T1000 (cell line): ENCODE measurements at regions not wholly inside any gene's neighbourhood (a gene's known extent, or its start where the extent isn't known, plus 50 kb on each side); places are given as distances from the start of the nearest gene placed in this dataset.

Source experiments
- DNase-seq: peaks from one replicate; lab custom pipeline; 2025; ENCODE audit warnings: mixed read lengths; lab: John Stamatoyannopoulos, UW

DNA sequence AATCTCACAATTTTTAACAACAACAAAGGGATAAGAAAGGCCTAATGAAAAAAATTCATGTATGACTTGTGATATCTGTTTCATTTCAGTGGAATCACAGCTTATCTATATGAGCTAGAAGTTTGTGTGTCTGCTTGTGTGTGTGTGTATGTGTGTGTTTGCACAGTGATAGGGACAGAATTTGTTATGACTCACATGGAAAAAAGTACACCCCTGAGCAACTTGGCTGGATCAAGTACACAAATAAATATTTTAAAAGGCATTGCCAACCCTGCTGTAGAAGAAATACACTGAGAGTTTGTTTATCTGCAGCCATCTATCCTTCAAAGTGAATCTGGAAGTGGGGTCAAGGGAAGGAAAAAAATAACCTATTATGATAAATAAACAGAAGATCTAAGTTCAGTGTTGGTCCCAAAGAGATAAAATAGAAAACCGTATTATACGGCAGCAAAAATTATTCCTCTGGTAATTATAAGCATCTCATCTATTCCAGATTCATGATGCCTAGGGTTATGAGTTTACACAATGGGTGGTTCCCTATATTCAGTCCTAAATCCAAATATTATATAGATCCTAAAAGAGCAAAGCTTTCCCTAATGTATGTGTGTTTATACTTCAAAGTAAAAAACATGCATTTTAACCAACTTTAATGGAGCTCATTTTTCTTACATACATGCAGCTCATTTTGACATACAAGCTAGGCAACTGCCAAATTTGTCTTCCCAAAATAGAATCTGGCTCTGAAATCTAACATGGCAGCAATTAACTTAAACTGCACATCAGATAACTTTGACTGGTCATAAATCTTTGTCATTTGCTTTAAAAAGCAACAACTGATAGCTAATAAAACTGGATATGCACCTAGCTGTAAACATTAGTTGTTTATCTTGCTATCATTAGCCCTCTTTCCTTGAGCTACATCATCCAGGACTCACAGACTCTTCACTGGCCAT is 420.6 kb downstream of the IRS1 start:
- no peak for DNase-seq

DNA sequence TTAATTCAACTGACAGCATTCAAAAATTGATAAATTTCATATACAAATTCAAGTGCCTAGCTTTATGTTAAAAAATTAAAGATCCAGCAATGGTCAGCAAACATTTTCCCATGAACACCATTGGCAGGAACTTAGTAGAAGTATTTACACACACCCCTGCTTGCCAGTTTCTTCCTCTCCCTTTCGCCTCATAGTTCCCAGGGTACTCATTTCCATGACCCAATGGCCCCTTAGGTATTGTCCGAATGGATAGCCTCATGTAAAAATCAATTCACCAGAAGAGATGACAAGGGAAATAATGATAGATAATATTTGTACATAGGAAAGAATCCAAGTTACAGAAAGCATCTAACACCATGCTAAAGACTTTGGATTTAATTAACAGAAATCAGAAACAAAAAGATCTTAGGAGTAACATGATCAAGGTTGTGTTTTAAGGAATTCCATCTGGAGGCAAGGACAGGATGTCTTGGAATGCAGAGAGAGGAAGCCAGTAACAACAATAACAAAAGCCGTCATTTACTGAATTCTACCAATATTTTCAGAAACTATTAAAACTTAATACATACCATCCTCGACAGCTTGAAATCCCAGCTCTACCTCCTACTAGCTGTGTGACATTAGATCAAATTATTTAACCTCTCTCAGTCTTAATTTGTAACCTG is 423.0 kb downstream of the IRS1 start:
- DNase-seq, result no peak

DNA sequence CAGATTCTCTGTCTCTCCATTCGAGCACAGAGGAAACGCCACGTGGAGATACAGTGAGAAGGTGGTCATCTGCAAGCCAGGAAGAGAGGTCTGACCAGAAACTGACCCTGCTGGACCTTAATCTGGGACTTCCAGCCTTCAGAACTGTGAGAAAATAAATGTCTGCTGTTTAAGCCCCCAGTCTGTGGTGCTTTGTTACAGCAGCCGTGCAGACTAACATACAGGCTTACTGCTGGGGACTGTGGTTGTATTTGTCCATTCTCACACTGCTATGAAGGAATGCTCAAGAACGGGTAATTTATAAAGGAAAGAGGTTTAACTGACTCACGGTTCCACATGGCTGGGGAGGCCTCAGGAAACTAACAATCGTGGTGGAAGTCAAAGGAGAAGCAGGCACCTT is 432.7 kb downstream of the IRS1 start:
- no peak for DNase-seq

DNA sequence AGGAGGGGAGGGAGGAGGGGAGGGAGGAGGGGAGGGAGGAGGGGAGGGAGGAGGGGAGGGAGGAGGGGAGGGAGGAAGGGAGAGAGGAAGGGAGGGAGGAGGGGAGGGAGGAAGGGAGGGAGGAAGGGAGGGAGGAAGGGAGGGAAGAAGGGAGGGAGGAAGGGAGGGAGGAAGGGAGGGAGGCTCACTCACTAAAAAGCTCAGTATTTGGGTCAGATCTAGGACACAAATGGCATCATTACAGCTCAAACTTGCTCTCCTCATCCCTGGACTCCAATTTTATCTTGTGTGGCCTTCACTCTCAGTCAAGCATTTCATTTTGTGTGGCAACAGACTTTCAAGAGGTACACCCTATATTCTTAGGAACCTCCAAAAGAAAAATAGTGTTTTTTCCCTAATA is 435.4 kb downstream of the IRS1 start:
- no peak for DNase-seq

DNA sequence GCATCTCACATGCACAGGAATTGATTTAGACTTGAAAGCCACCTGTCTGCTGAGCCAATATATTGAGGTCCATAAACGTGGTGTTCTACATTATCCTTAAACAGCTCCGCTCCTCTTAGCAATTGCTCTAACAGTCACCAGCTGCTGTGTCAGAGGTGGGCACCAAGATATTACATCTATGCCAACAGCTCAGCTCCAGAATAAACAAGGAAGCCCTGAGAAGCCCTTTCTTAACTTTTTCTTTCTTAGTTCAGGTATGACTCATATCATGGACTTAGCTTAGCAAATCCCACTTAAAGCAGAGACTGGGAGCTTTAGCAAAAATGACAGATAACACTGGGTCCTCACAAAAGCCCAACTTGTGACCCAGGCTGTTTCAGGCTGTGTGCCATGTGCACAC is 436.6 kb downstream of the IRS1 start:
- DNase-seq, result peak; percentile 8

DNA sequence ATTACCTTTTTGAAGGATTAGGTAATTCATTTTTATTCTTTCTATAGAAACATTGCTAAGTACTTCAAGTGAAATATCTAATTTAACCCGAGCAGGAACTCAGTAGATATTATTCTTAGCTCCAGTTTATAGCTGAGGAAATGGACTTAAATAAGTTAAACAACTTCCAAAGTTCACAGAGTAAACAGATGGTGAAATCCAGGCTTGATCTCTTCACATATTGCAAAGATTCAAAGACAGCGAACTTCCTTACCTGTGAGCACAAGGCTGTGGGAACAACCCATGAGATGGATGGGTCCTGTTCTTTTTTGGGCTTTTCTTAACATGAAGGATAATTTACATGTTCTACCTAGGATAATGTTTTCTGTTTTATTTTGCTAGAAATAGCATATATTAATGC is 439.0 kb downstream of the IRS1 start:
- no peak for DNase-seq

DNA sequence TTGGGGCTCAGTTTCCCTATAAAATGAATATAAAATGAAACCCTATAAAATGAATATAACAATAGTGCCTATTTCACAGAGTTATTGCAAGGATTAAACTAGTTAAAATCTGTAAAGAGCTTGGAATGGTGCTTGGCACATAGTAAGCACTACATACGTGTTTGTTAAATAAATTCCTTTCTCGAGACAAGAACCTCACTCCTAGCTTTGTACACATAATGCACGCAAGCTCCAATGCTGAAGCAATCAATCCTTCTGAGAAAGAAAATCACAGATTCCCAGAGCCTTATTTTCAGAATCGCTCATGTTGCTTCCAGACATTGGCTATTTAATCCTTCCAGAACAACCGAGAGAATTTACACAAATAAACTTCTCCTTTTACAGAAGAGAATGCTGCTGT is 440.9 kb downstream of the IRS1 start:
- no peak for DNase-seq

DNA sequence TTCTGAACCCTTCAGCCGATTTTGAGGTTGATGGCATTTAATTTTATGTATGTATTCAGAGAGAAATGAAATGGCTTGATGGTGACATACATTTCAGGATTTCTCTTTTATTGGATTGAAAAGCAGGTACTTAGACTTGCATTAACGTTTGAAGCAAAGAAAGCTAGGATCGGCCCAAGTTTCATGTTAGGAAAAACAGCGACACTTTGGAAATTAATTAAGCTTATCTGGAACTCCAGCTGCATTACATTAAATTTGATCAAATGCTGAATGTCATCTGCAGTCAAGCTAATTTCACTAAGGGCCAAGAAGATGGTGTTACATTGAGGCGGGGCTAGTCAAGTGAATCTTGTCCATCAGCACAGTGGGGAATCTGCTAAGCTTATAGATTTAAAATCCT is 441.8 kb downstream of the IRS1 start:
- DNase-seq, result no peak

DNA sequence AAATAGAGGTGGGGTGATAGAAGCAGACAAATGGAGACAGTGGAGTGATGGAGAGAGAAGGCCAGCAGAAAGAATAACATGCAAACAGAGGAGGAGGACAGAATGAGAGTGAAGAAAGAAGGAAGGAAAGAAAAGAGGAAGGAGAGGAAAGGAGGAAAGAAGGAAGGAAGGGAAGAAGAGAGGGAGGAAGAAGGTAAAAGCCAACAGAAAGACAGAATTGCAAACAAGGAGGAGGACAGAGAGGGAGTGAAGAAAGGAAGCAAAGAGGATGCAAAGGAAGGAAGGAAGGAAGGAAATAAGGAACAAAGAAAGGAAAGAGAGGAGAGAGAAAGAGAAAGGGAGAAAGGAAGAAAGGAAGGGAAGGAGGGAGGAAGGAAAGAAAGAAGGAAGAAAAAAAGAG is 444.0 kb downstream of the IRS1 start:
- no peak for DNase-seq

DNA sequence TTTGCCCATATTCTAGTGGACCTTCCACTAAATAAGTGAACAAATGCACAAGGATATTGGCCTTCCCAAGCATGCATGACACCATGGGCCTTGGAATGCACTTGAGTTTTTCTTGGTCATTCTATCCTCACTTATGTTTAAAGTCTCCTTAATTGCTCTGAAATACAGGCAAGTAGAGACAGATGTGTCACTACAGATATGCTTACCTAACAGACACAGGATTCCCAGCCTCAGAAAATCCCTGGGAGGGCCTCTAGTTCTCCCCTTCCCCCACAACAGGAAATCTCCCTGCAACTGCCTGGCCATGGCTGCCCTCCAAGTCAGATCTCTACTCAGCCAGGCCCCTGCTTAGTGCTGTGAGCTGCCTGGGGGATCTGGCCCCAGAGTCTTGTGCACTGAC is 445.2 kb downstream of the IRS1 start:
- no peak for DNase-seq

DNA sequence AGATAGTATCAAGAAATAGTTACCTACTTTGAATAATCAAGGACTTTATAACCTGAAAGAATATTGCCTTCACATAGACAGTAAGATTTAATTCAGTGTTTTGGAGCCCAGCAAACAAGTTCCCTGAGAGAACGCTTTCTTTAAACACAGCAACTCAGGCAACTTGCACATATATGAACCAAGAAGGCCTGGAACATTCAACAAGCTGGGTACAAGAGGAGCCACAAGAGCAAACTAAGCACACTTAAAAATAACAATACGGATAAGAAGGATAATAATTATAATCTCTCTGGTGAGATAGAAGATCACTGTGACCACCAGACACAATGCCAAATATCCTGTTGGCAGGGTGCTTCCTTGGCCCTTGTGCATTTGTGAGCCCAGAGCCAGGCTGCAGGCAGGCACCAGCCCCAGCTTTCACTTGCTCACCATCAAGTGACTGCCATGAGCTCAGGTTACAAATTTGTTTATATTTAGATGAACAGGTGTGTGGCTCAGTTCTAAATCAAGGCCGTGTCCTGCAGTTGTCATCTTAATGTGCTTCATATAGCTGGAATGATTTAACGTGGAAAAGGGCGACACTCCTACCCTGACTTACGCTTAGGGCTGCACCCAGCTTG is 446.6 kb downstream of the IRS1 start:
- DNase-seq, result no peak

DNA sequence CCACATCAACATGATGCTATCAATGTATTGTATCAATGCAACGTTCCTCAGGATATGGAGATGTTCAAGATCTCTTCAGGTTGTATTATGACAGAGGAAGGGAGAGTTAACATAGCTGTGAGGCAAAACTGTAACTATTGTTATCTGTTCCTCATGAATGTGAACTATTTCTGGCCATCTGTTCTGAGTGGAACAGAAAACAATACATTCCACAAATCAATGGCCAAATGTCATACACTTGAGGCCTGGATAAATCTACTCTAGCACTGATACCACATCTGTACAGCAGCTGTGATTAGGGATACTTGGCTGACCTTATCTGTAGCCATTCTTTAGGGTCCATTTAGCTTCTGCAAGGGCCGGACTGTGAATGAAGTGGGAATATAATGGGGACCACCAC is 447.9 kb downstream of the IRS1 start:
- no peak for DNase-seq

DNA sequence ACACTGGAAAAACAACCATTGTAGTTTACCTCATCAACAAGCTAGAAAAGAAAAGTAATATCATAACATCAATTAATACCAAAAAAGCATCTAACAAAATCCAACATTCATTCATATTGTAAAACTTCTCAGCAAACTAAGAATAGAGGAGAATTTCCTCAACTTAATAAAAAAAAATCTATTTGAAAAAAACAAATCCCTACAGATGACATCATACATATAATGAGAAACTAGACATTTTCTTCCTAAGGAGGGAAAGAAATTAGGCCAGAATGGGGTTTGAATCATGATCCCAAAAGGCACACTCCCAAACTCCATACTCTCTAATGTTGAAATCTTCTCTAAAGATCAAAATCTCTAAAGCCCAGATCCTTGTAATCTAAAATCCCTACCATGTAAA is 460.0 kb downstream of the IRS1 start:
- no peak for DNase-seq

DNA sequence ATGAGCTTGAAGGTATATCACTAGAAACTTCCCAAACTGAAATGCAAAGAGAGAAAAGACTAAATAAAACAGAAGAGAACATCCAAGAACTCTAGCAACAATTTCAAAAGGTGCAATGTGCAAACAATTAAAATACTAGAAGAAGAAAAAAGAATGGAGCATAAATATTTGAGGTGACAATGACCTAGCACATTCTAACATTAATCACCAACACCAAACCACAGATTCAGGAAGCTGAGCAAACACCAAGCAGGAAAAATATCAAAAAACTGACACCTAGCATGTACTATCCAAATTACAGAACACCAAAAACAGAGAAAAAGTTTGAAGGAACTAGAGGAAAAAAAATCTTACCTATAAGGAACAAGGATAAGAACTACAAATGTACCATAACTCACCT is 460.8 kb downstream of the IRS1 start:
- DNase-seq, result no peak

DNA sequence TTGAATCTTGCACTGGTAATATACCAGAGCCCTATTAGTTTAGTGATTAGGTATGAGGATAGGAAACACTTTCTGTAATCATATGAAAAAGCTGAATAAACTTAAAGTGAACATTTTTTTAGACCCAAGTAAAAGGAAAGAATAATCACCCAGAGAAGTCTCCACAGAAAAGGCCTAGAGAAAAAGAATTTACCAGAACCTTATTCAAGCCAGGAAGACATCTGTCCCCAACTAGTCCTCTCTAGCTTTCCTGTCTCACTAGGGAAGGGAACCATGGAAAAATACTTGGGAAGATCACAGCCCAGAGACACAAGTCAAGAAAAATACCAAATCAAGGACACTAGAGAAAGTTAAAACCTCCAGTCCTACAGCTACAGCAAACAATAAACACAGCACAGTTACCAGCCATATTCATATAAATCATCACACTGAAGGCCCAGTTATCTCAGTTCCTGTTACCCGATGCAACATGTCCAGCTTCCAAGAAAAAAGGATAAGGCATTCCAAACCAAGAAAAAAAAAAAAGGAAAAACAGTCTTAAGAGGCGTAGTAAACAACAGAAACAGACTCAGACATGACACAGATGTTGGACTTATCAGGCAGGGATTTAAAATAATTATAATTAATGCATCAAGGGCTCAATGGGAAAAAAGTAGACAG is 461.5 kb downstream of the IRS1 start:
- no peak for DNase-seq

DNA sequence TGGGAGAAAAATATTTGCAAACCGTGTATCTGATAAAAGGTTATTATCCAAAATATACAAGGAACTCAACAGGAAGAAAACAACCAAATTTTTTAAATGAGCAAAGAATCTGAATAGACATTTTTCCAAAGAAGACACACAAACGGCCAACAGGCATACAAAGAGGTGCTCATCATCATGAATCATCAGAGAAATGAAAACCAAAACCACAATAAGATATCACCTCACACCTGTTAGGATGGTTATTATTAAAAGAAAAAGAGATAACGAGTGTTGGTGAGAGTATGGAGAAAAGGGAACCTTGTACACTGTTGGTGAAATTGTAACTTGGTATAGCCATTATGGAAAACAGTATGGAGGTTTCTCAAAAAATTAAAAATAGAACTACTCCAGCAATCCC is 463.3 kb downstream of the IRS1 start:
- no peak for DNase-seq

DNA sequence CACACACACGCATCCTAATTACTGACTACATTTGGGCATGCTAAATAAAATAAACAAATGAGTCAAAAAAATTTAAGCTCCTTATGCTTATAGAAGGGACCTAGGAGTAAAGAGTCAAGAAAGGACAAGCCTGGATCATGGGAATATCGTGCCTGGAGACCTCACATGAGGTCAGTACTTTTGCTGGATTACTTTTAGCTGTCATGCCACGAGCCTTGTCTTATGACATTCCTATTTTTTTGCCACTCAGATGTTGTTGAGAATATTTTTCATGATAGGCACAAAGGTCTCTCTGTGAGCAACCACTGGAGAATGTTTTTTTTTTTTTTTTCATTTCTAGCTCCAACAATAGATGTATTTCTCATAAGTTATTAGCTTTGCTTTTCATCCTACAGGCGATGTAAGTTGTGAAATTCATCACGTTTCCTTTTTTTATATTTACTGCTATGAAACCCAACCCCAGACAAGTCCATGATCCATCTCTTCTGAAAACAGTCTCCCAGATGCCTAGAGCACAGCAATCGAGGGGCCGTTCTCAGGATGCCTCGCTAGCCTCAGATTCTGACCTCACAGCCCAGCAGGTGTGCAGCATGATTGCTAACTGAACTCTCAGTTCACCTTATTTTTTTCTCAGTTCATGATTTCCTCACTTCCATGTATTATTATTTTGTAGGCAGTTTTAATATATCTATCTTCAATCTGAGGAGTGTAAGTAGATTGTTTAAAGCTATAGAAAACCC is 464.5 kb downstream of the IRS1 start:
- DNase-seq, result no peak

DNA sequence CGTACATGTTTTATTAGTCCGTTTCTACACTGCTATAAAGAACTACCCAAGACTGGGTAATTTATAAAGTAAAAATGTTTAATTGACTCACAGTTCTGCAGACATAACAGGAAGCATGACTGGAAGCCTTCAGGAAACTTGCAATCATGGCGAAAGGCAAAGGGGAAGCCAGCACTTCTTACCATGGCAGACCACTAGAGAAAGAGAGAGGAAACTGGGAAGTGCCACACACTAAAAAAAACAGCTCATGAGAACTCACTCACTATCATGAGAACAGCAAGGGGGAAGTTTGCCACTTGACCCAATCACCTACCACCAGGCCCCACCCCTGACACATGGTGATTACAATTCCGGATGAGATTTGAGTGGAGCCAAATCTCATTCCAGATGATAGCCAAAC is 466.2 kb downstream of the IRS1 start:
- no peak for DNase-seq

DNA sequence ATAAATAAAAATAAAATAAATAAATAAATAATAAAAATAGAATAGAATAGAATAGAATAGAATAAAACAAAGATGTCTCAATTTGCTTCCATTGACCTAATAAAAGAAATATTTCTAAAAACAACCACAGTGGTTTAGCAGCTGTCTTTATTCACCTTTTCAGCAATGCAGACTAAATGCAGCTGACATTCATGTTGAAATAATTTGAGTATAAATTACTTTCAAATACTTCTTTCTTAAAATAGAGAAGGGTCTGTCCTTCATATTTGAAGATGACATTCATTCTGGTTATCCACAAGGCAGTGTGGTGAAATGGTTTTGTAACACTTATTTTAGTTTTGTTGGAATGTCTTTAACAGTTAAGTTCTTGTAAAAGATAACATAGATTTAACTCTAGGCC is 469.4 kb downstream of the IRS1 start:
- no peak for DNase-seq

DNA sequence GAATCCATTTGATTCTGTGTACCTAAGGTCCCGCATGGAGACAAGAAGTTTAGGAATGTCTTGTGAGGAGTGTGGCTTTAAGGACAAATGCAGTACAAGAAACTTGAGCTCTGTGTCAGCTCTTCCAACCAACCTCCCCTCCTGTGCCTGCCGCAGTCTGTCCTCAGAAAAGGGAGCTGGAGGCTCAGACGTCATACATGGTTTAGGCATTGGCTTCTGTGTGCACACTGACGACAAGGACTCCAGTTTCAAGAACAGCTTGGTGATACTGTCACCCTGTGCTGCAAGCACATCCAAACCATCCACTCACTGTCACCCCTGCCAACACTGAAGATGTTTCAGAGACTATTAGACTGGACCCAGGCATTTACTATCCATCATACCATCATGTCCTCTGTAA is 470.4 kb downstream of the IRS1 start:
- no peak for DNase-seq

DNA sequence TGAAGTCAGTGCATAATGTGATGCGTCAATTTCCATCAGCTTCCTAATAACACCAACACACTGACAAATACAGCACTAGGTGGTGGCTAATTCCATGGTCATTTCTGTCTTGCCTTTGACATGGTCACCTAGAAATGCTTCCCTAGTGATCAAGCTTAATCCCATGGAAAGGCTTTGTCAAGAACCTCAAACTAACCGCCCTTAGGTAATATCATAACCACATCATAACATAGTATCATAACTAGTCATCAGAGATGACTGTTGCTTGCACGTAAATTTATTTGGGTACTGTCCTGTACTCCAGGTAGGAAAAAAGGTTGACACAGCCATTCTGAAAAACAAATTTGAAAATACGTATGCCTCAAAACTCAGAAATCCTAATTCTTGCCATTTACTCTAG is 471.8 kb downstream of the IRS1 start:
- no peak for DNase-seq

DNA sequence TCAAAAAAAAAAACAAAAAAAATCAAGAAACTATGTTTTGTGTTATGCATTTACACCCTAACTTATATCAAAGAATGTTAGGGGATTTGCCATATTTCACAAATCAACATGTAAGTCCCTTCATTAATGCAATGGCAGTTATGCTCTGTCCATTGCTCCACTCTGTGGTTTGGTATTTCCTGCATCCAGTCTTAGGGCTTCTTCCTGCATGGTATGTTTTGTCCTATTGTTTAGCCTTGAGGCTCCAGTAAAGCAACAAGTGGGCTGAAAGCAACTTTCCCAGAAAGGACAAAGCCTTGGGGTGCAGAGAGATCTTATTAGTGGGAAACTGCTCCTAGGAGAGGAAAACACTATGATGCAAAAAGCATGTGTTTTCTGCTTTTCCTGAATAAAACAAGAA is 474.1 kb downstream of the IRS1 start:
- DNase-seq, result no peak
